GM21360 (cell line): ENCODE measurements at regions not wholly inside any gene's neighbourhood (a gene's known extent, or its start where the extent isn't known, plus 50 kb on each side); places are given as distances from the start of the nearest gene placed in this dataset.

Source experiments
- ATAC-seq: cut with Tn5 transposase; IDR thresholded peaks from one replicate; pipeline ENCODE4 v1.9.1; 2021; ENCODE audit warnings: mild to moderate bottlenecking, moderate library complexity; ENCODE audit not compliant: unreplicated experiment

DNA sequence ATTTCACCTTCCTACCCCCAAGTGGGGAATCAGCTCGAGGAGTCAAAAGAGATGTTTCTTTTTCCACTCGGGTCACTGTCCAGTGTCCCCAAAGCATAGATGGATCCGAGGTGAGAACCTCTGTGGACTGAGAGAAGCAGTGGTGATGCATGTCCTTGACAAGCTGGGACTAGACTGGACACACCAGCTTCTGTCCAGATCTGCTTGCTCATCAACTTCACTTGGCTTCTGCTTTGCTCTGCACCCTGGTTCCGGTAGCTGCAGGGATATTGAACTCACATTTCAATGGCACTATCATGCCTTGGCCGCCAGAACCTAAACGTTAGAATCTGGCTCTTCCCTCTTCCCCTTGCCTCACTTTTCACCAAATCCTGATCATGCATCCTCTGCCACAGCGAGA, 50.3 kb upstream of the CXCL12 start:
- no peak for ATAC-seq

DNA sequence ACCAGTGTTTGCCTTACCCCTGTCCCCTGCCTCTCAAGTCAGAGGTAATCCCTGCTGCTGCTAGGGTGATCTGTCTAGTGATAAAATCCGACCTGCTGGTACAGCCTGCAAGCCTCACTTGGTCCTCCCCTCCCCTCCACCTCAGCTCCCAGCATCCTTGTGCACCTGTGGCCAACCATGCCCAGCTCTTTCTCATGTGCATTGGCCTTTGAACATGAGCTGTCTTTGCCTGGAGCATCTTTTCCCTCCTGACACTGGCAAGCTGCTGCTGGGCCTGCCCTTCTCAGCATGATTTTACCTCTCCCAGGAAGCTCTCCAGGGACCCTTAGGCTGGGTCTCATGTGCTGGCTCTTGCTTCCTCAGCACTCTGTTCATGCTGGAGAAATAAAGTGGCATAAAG, 51.3 kb upstream of the CXCL12 start:
- ATAC-seq, result no peak

DNA sequence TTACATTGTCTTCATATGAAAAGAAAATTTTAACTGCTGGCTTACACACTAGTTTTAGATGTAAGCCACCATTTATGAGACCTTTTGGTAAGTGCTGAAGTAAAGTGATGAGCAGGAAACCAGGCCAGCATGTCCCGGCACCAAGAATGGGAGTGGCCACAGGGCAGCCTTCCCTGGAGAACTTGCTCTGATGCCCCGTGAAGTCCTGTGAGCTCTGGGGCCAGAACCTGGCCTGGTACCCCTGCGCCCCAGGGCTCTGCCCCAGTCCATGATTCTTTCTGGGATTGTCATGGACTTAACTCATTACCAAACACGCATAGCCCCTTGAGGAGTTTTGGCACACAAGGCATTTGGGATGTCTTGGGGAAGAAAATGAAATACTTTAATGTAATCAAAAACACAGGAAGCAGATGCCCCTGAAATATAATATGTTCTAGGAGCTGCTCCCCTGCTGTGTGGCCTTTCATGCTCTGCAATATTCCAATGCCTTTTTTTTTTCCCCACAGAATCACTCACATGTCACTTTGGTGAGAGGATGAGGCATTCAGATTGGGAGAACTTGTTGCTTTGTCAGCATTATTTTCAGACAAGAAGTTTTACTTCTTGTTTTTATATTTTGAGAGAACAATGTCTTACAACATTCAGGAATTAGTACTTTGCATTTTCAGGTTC, 53.1 kb upstream of the CXCL12 start:
- no peak for ATAC-seq

DNA sequence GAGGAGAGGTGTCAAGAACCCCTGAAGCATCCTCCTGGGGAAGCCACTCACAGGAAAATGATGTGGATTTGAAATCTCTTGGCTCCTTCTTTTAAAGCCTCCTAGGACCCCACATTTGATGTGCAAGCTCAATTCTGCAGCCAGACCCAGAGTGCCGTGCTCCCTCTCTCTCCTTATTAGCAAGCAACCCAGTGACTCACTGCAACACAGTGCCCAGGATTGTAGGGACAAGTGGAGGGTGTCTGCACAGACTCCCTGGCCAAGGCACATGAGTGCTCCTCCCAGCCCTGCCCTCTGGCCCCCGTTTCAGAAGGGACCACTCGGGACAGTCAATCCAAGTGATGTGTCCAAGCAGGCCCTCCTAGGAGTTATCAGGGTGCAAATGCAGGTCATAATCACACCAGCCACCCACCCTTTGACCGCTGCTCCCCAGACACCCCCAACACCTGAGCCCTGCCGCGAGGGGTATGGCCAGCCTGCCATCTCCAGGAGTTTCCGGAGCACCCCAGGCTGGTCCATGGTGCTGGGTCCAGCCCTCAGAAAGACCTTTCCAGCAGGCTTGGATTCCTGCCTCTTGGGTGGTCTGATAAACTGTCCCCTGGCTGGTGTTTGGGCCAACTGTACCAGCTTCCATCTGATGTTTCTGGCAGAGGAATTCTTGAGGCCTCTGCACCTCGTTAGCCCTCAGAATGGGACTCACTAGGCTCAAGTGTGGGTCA, 54.5 kb upstream of the CXCL12 start:
- no peak for ATAC-seq

DNA sequence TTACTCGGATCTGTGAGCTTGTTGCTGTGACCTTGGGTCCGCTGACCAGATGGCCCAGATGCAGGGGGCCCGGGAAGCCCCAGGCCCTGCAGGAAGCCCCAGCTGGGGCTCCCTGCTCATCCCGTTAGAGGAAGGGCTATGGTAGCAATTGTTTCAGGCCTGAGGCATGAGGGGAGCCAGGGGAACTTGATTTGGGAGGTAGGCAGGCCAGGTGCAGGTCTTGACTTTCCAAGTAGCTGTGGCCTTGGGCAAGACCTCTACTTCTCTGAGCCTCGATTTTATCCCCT, 55.0 kb upstream of the CXCL12 start:
- ATAC-seq, result no peak

DNA sequence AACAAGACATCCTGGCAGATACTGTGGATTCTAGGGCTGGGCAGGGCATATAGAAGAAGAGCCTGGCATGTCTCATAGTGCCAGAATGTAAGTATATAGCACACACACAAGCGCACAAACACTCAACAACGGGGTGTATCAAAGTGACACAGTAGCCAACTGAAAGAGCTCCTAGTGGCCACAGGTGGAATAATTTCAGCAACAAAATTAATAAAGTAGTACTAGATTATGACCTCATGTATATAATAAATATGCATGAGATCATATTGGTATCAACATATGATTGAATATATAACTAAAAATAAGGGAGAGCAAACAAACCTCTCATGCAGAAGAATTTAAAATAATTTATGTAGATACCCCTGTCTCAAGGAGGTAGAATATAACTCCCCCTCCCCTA, 72.4 kb upstream of the CXCL12 start:
- ATAC-seq, result no peak

DNA sequence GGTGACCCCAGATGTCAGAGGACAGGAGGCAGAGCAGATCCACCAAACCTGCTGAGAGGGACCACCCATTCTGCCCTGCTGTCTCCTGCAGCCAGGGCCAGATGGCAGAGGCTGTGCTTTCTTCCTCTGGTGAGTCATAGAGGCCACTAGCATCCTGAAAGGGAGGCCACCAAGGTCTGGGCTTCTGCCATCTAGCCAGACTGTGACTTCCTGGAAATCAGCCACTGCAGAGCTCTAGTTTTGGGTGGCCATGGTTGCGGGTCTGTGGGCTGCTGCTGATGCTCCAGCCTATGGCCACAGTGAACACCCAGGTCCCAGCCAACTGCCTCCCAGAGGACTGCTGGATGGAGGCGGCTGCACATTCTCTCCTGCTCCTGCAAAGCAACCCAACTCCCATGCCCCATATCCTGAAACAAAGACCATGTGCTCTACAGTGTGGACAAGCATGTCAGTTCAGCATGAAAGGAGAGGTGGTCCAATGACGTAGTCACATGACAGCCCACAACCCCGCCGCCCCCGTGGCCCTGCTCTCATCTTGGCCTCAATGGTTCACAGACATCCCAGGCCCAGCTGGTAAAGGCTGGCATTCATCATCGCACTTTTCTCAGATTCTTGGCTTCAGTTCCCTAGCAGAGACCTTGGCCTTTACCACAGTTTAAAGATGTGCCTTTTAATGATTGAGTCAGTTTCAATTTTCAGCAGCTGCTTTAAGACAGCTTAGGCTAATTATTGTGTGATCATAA, 73.9 kb upstream of the CXCL12 start:
- ATAC-seq, result no peak

DNA sequence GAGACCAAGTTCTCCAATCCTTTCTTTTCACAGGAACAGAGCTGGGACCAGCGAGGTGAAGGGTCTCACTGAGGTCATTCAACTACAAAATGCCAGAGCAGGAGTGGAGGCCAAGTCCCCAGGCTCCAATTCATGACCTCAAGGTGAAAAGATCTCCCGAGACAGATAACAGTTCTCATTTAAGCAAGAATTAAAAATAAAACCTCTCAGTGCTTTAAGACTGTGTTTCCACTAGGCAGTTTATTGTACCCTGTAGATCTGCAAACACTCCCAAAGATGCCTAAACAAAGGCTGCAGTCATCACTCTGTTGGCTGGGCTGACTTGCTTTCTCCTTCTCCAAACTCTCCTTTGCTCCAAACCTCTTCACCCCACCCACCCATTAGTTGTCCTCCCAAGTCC, 74.8 kb upstream of the CXCL12 start:
- no peak for ATAC-seq

DNA sequence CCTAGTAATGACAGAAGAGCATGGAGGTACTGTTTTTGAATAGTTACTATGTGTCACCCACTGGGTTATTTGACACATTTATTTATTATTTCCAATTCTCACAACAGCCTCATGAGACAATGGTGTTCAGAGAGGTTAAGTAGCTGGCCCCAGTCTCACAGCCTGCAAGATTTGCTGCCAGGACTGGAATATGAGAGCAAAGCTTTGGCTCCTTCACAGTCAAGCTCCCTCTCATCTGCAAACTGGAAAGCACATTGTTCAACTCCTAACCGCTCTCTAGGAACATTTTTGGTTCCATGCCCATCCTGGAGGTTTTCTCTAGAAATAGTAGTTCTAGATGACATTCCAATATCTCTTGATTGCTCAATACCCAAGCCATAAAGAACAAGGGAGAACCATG, 75.5 kb upstream of the CXCL12 start:
- ATAC-seq, result no peak

DNA sequence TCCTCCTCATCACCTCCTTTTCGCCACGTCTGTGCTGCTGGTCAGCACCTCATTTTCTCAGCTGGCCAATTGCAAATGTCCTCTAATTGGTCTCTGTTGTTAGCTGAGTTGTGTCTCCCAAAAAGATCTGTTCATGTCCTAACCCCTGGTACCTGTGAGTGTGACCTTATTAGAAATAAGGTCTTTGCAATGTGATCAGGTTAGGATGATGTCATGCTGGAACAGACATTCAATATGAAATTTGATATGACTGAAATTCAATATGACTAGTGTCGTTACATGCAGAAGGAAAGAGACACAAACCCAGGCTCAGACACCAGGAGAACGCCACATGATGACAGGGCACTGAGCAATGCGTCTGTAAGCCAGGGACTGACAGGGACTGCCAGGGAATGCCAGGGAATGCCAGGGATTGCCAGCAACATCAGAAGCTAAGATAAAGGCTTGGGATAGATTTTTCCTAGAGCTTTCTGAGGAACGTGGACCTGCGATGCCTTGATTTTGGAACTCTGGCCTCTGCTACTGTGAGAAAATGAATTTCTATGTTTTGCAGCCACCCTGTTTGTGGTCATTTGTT, 77.5 kb upstream of the CXCL12 start:
- ATAC-seq, result no peak

DNA sequence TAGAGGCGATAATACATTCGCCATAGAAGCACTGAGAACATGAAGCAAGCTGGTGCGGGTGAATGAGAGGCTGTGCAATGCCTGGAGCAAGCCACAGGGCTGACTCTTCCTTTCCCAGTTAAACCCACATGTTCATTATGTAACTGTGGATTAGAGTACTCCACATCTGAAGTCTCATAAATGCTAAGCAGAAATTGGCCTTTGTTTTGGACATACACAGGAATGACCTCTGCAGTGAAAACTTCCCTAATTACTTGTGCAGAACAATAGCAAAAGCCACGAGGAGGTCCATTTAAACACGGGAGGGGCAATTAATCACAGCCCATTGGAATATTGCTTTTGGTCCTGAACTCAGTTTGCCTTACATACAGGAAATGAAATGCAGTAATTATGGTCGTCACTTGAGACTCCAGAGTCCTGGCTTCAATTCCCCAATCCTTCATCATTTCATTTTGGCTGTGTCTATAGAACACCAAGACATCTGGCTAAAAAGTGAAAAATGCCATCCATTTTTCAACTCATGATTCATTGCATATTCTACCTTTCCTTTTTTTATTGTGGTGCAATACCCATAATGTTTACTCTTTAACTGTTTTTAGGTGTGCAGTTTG, 78.7 kb upstream of the CXCL12 start:
- no peak for ATAC-seq

DNA sequence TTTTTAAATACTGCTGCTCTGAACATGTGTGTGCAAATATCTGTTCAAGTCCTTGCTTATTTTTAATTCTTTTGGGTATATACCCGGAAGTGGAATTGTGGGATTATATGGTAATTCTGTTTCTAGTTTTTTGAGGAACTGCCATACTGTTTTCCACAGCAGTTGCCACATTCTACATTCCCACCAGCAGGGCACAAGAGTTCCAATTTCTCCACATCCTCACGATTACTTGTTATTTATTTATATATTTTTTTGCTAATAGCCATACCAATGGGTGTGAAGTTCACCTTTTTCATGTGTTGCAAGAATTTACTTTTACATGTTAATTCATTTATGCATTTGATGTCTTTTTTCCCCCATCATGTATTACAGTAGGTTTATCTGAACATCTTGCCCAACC, 79.6 kb upstream of the CXCL12 start:
- ATAC-seq, result no peak

DNA sequence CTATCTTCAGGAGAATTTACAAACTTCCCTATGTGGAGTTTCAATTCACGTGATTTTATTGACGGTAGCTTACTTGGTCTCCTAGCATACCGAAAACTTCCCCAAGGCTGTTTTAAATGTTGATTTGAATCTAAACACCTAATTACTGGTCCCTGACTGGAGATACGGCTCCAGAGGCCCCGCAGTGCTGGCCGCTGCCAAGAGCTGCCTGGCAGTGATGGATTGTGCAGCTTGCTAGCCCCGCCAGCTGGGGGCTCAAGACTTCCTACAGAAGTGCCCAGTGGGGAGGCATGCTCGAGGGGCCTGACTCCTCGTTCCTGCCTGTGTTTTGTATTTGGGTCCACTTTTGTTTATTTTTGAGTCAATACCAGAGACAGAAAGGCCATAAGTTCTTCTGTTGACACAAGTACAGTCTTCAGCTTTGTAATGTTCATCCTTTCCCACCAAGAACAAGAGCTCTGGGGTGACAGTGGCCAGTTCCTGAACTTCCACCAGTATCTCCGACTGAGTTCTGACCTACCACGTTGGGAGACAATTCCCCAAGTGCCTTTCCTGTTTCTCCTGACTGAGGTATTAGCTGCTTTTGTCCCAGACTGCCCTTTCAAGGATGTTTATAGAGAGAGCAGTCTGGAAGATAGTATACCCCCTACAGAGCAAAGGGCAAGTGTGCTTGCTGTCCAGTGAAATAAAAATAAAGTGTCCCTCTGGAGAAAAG, 80.7 kb upstream of the CXCL12 start:
- ATAC-seq, result no peak

DNA sequence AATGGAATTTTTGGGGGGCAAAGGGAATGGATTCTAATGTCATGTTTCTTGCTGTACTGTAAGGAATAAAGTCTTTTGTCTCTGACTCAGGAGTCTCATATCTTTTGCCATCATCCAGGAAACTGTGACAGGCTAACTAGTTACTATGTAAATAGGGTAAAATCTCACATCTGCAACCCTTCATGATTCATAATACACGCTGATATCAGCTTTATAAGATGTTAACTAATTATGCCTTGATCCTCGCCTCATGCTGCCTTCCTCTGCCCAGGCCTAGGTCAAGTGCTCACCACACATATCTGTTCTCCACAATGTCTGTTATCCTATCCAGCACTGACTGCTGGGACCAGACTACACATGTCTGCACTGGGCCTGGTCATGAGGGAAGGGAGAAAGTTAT, 81.3 kb upstream of the CXCL12 start:
- no peak for ATAC-seq

DNA sequence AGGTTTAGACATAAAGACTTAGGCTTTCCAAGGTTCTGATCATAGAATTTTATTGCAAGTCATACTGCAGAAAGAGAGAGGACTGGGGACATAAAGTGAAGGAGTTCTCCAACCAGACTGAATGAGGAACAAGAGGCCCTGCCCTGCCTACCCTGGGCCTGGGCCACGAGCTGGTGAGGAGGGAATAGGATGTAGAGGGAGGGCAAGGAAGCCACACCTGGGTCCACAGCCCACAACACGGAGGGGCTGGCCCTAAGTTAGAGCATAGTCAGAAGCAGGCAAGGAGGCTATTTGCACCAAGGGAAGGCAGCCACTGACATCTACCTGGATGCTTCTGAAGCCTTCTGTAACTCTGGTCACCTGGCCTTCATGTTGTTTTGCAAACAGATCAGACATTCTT, 82.2 kb upstream of the CXCL12 start:
- no peak for ATAC-seq

DNA sequence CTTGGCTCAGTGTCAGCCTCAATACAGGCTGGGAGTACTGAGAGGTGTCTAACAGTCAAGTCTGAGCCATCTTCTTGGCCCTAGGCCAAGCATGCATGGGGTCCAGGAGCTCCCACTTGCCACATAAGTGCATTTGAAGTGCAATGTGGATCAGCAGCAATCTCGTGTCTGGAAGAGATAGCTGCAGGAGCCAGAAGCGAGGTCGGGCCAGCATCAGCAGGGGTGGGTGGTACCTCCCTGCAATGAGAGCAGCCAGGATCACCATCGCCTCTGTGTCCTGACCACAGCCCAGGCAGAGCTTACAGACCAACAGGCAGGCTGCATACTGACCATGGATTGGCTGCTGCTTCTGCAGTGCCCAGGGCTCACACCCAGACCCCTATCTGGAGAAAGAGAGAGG, 83.0 kb upstream of the CXCL12 start:
- no peak for ATAC-seq

DNA sequence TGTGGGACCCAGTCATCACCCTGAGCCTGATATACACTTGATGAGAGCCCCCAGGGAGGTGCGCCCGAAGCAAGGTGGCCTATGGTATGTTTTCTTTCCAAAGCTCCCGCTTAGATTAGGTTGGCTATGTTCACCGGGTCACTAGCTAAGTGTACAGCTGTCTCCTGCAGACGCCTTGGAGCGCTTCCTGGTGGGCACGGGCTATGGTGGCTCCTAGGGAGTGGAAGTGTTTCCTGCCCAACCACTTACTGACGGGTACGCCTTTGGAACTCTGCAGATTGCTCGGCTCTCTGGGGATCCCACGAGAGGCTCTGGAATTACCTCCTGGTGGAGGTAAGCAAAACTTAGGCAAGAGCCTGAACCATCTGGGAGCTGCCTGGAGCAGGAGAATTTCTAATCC, 83.6 kb upstream of the CXCL12 start:
- no peak for ATAC-seq

DNA sequence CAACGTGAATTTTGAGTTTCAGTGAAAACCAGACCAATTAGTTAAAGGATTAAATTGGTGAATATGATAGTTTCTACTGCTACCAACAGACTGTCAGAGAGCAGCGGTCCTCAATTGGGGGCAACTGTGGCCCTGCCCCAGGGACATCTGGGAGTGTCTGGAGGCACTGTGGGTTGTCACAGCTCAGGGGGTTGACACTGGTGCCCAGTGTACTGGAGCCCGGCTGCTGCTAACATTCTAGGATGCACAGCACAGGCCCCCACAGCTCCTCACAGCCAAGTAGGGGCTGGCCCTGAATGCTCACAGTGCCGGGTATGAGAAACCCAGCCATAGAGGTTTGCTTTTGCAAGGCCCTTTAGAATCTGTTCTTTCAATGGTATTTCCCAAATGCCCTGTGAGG, 84.1 kb upstream of the CXCL12 start:
- ATAC-seq, result no peak

DNA sequence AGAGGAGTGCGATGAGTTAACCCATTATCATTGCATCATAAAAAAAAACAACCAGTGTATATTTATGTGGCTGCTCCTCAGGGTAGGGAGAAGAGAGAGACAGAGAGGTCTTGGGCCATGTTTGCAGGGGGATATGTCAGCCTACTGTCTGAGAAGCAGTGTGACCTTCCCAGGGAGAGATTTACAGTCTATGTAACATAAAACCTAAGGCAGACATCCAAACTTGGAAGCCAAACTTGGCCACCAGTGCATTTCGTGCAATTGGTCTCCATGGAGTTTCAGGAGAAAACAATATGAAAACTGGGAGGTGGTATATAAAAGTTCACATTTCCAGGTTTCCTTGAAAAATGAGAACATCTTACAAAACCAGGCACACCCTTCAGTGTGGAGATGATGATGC, 85.9 kb upstream of the CXCL12 start:
- ATAC-seq, result no peak

DNA sequence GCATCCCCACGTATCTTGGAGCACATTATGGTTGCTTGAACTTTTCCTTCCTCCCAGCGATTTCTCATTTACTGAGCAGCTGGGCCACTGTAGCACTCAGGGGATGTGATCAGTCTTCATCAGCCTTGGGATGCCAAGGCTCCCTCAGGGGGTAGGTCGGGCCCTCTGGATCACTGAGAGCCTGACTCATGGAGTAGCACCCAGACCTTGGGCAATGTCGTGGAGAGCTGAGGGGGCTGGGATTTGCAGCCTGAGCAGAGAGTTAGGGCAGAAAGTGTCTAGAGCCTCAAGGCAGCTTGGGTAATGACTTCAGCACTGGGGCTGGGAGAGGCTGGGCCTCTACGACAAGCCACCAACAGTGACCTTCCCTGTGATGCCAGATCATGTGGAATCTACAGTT, 86.5 kb upstream of the CXCL12 start:
- no peak for ATAC-seq

DNA sequence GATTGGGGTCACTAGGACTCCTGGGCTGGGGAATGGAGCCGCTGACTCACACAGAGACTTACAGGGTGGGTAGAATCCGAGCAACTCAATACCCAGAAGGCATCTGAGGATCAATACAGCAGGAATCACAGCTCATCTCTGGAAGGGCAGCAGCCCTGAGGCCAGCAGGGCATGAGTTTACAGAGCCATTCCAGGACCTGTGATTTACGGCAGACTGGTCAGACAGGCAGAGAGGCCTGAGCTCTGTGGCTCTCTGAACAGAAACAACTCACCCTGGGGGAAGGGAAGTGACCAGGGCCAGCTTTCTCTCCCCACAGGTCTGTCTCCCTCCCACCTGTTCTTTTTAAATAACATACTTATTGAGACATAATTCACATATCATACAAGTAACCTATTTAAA, 88.2 kb upstream of the CXCL12 start:
- ATAC-seq, result no peak
